HepG2 (cell line): ENCODE measurements at regions not wholly inside any gene's neighbourhood (a gene's known extent, or its start where the extent isn't known, plus 50 kb on each side); places are given as distances from the start of the nearest gene placed in this dataset.

ENCODE experiments used
- ATAC-seq: fragments of 200-7000 bp; cut with Tn5 transposase; 3 replicates; pipeline ENCODE4 v1.9.1; 2020; ENCODE audit warnings: mild to moderate bottlenecking, moderate library complexity
- BruUV-seq: library from RNA; stranded (reverse); fragments of 400-500 nt; replicated peaks from 2 replicates; lab custom pipeline; 2021; lab: Mats Ljungman, UMichigan
- CTCF ChIA-PET: fragments of 300-600 bp; formaldehyde crosslinking; extraction: SDS; loops from one replicate; lab custom pipeline; 2021; ENCODE audit warnings: low total read pairs, inconsistent platforms, low intra/inter-chr PET ratio; lab: Yijun Ruan, JAX
- POLR2A ChIA-PET: fragments of 350-600 bp; sonication (Branson Sonifier 250); formaldehyde crosslinking; loops from one replicate; lab custom pipeline; 2020; ENCODE audit warnings: antibody characterized with exemption, inconsistent platforms; lab: Yijun Ruan, JAX
- DNase-seq: peaks from one replicate; pipeline ENCODE4 v3.0.0-alpha.2; 2015; ENCODE audit warnings: low spot score
- FAIRE-seq: peaks from 3 replicates; lab custom pipeline; 2011; peaks lifted over from hg19 to GRCh38; lab: Jason Lieb, UNC
- H2AFZ ChIP-seq: one replicate; pipeline ENCODE4 v1.6.1; 2011; ENCODE audit warnings: low read length, inconsistent platforms
- H3K27ac ChIP-seq: fragments of 300-600 bp; 3 replicates; pipeline ENCODE4 v1.8.0; 2011; ENCODE audit warnings: mixed run types, mild to moderate bottlenecking, mixed read lengths, low read length, inconsistent platforms; ENCODE audit not compliant: insufficient read depth; ENCODE audit errors: extremely low read length
- H3K27me3 ChIP-seq, 2 experiments: fragments of 200-600 bp in 1 of 2; 2 replicates in 1 of 2; 3 replicates in 1 of 2; pipeline versions ENCODE4 v1.6.0 to v1.8.0; 2011; ENCODE audit warnings: low read length in 2 of 2, mild to moderate bottlenecking in 2 of 2, moderate library complexity in 2 of 2, inconsistent platforms in 1 of 2; ENCODE audit not compliant: insufficient read depth in 2 of 2, control insufficient read depth in 1 of 2
- H3K36me3 ChIP-seq, 2 experiments: fragments of 200-600 bp in 1 of 2; replicated peaks in 1 of 2; 2 replicates in 1 of 2; 3 replicates in 1 of 2; pipeline versions ENCODE4 v1.5.1 to v1.8.0; 2011; ENCODE audit warnings: low read length in 2 of 2, inconsistent platforms in 1 of 2; ENCODE audit not compliant: insufficient read depth in 2 of 2, control insufficient read depth in 1 of 2
- H3K4me1 ChIP-seq: 2 replicates; pipeline ENCODE4 v1.5.1; 2012; ENCODE audit warnings: low read length, inconsistent platforms; ENCODE audit not compliant: insufficient read depth
- H3K4me2 ChIP-seq: 2 replicates; pipeline ENCODE4 v1.6.0; 2011; ENCODE audit warnings: low read depth, low read length, inconsistent platforms
- H3K4me3 ChIP-seq, 3 experiments: fragments of 200-600 bp in 1 of 3; sonication (generic), shearing (Covaris generic) in 1 of 3; replicated peaks in 1 of 3; 2 replicates each; pipeline ENCODE4 v1.5.1; 2011 to 2016; ENCODE audit warnings: low read length in 3 of 3, inconsistent platforms in 2 of 3, low read depth in 2 of 3, mild to moderate bottlenecking in 2 of 3, control low read depth in 1 of 3, mixed read lengths in 1 of 3; ENCODE audit not compliant: insufficient read depth in 1 of 3
- H3K79me2 ChIP-seq: one replicate; pipeline ENCODE4 v1.6.1; 2011; ENCODE audit warnings: low read length, inconsistent platforms; ENCODE audit not compliant: insufficient read depth
- H3K9ac ChIP-seq: 2 replicates; pipeline ENCODE4 v1.6.0; 2011; ENCODE audit warnings: mild to moderate bottlenecking, low read depth, low read length, inconsistent platforms; ENCODE audit not compliant: insufficient read depth
- H3K9me3 ChIP-seq: 2 replicates; pipeline ENCODE4 v1.5.1; 2012; ENCODE audit warnings: mild to moderate bottlenecking, low read length
- H4K20me1 ChIP-seq: 2 replicates; pipeline ENCODE4 v1.6.0; 2011; ENCODE audit warnings: inconsistent platforms, mild to moderate bottlenecking, low read length, moderate library complexity; ENCODE audit not compliant: insufficient read depth
- AHDC1 ChIP-seq: sonication (generic); formaldehyde crosslinking; IDR thresholded peaks from 2 replicates; pipeline ENCODE4 v1.5.1; 2020; ENCODE audit warnings: mild to moderate bottlenecking, missing genetic modification reagents, borderline replicate concordance
- BCL6 ChIP-seq: IDR thresholded peaks from 2 replicates; pipeline ENCODE4 v1.6.1; 2016; ENCODE audit warnings: missing genetic modification reagents, missing compliant biosample characterization
- HOMEZ ChIP-seq: IDR thresholded peaks from 2 replicates; pipeline ENCODE4 v1.6.1; 2016; ENCODE audit warnings: low read depth
- SALL2 ChIP-seq: sonication (generic); formaldehyde crosslinking; IDR thresholded peaks from 2 replicates; pipeline ENCODE4 v1.8.1; 2023; ENCODE audit warnings: mild to moderate bottlenecking, missing genetic modification reagents, inconsistent platforms
- TIGD3 ChIP-seq: sonication (generic); formaldehyde crosslinking; IDR thresholded peaks from 2 replicates; pipeline ENCODE4 v1.5.1; 2020; ENCODE audit warnings: mild to moderate bottlenecking, missing genetic modification reagents, borderline replicate concordance
- TMF1 ChIP-seq: sonication (generic); formaldehyde crosslinking; IDR thresholded peaks from 2 replicates; pipeline ENCODE4 v1.8.1; 2022; ENCODE audit warnings: low read depth, missing genetic modification reagents
- ZBTB10 ChIP-seq: sonication (generic); formaldehyde crosslinking; IDR thresholded peaks from 2 replicates; pipeline ENCODE4 v1.4.0; 2020; ENCODE audit warnings: missing genetic modification reagents, borderline replicate concordance
- ZBTB2 ChIP-seq: sonication (generic); formaldehyde crosslinking; IDR thresholded peaks from 2 replicates; pipeline ENCODE4 v1.8.0; 2022; ENCODE audit warnings: low read depth, missing genetic modification reagents
- ZBTB7A ChIP-seq: sonication (generic); formaldehyde crosslinking; IDR thresholded peaks from 2 replicates; pipeline ENCODE4 v1.8.0; 2022; ENCODE audit warnings: mild to moderate bottlenecking, missing genetic modification reagents
- ZIK1 ChIP-seq: sonication (generic); formaldehyde crosslinking; IDR thresholded peaks from 2 replicates; pipeline ENCODE4 v1.5.0; 2020; ENCODE audit warnings: mild to moderate bottlenecking, low read depth, missing genetic modification reagents, borderline replicate concordance
- ZNF577 ChIP-seq: sonication (generic); formaldehyde crosslinking; IDR thresholded peaks from 2 replicates; pipeline ENCODE4 v1.4.0; 2020; ENCODE audit warnings: mild to moderate bottlenecking, low read depth, missing genetic modification reagents, borderline replicate concordance
- ZSCAN30 ChIP-seq: sonication (generic); formaldehyde crosslinking; IDR thresholded peaks from 2 replicates; pipeline ENCODE4 v1.5.0; 2020; ENCODE audit warnings: mild to moderate bottlenecking, missing genetic modification reagents
- WGBS: methylation state at CpG from one replicate; pipeline ENCODE4 v1.1.6; 2017; ENCODE audit warnings: low lambda C conversion rate; 5-methylcytosine and 5-hydroxymethylcytosine counted together
- in situ Hi-C: cut with HindIII; loops from 2 replicates; pipeline ENCODE4 v1.10.0; 2017; ENCODE audit warnings: low pct_unique_long_range_greater_than_20kb; ENCODE audit not compliant: extremely low pct_ligation_motif_present
- intact Hi-C: fragments of 100-400 bp; cut with micrococcal nuclease; formaldehyde crosslinking; loops from one replicate; pipeline ENCODE4 v1.10.0; 2022; ENCODE audit not compliant: unreplicated experiment

- H3K27me3 ChIP-seq: no peaks in the 10 kb centered on the region
- no peak overlapping the region for H2AFZ ChIP-seq
- POLR2A ChIA-PET: no interaction called here
- H3K9ac ChIP-seq: no peak overlapping the region
- intact Hi-C loops (no loop called here), in situ Hi-C loops (no loop called here)
- no peaks in the 10 kb centered on the region for H3K4me1 ChIP-seq
- H3K9me3 ChIP-seq: no peaks in the 10 kb centered on the region
- CTCF ChIA-PET: no interaction called here
- H4K20me1 ChIP-seq: no peaks in the 10 kb centered on the region
- H3K4me3 ChIP-seq: no peak overlapping the region
- no TSS peak for BruUV-seq
- H3K27ac ChIP-seq: no peak overlapping the region
- H3K36me3 ChIP-seq: no peaks in the 10 kb centered on the region
- ATAC-seq (no peak), DNase-seq (no peak), FAIRE-seq (no peak)
- 20% methylated on average over 3 of the region's 3 CpGs for WGBS
- no peak overlapping the region for H3K4me2 ChIP-seq
- no peaks in the 10 kb centered on the region for H3K79me2 ChIP-seq
- no peak for TF ChIP-seq ZBTB7A
- no peak for TF ChIP-seq SALL2 (CRISPR knock-in tag)
- TF ChIP-seq AHDC1 (CRISPR knock-in tag): no peak
- TF ChIP-seq ZBTB10 (CRISPR knock-in tag): no peak
- TF ChIP-seq ZIK1 (CRISPR knock-in tag): no peak
- TF ChIP-seq ZSCAN30: no peak
- no peak for TF ChIP-seq ZNF577 (CRISPR knock-in tag)
- TF ChIP-seq HOMEZ (CRISPR knock-in tag): no peak
- TF ChIP-seq TIGD3 (CRISPR knock-in tag): no peak
- no peak for TF ChIP-seq ZBTB2 (CRISPR knock-in tag)
- TF ChIP-seq TMF1 (CRISPR knock-in tag): no peak
- TF ChIP-seq BCL6 (CRISPR knock-in tag): no peak
Measured at GRCh38 chr2:180775711-180776110, 204.7 kb upstream of the UBE2E3 start.
